Activated CD8-positive, alpha-beta T cell treated with anti-CD3 and anti-CD28 coated beads for 36 hours (primary cell): ENCODE measurements at regions not wholly inside any gene's neighbourhood (a gene's known extent, or its start where the extent isn't known, plus 50 kb on each side); places are given as distances from the start of the nearest gene placed in this dataset.

Experiments
- ATAC-seq: fragments of 200-7000 bp; cut with Tn5 transposase; one replicate; pipeline ENCODE4 v1.10.0; 2021; ENCODE audit warnings: mild to moderate bottlenecking, moderate library complexity
- CTCF ChIA-PET: fragments of 350-600 bp; sonication (Branson Sonifier 250); formaldehyde crosslinking; loops from one replicate; lab custom pipeline; 2021; ENCODE audit warnings: antibody characterized with exemption; lab: Charles Lee
- POLR2A ChIA-PET: fragments of 350-600 bp; sonication (Branson Sonifier 250); formaldehyde crosslinking; loops from one replicate; lab custom pipeline; 2021; ENCODE audit warnings: antibody characterized with exemption; lab: Charles Lee
- DNase-seq: peaks from one replicate; pipeline ENCODE4 v3.0.0-alpha.2; 2020
- H3K27ac Mint-ChIP-seq: one replicate; pipeline ENCODE4 v1.8.0; 2021; ENCODE audit warnings: mild to moderate bottlenecking, mixed read lengths
- H3K27me3 Mint-ChIP-seq: one replicate; pipeline ENCODE4 v1.8.0; 2021; ENCODE audit warnings: mixed read lengths
- H3K36me3 Mint-ChIP-seq: one replicate; pipeline ENCODE4 v1.8.0; 2021; ENCODE audit warnings: low read depth, mixed read lengths
- H3K4me1 Mint-ChIP-seq: one replicate; pipeline ENCODE4 v1.8.0; 2021; ENCODE audit warnings: low read depth, mixed read lengths
- H3K4me3 Mint-ChIP-seq: one replicate; pipeline ENCODE4 v1.8.0; 2021; ENCODE audit warnings: mild to moderate bottlenecking, moderate library complexity, mixed read lengths
- H3K9me3 Mint-ChIP-seq: one replicate; pipeline ENCODE4 v1.8.0; 2021; ENCODE audit warnings: mixed read lengths
- intact Hi-C: fragments of 100-400 bp; cut with micrococcal nuclease; formaldehyde crosslinking; loops from one replicate; pipeline ENCODE4 v1.10.0; 2022
- TF ChIP-seq, protein P1 (sequence below): fragments of 200-600 bp; IDR thresholded peaks from one replicate; pipeline ENCODE4 v1.8.0; 2022; ENCODE audit warnings: antibody characterized with exemption, mild to moderate bottlenecking

GRCh38 chr5:2892466-2893000 is 141.1 kb upstream of the IRX2 start:
- H3K27me3 Mint-ChIP-seq, result no peaks in the 10 kb centered on the region
- POLR2A ChIA-PET, result no interaction called here
- CTCF ChIA-PET, result no interaction called here
- H3K4me1 Mint-ChIP-seq, result no peaks in the 10 kb centered on the region
- H3K36me3 Mint-ChIP-seq, result no peaks in the 10 kb centered on the region
- intact Hi-C loops, result no loop called here
- peaks cover 4% of the 10 kb centered on the region for H3K9me3 Mint-ChIP-seq
- ATAC-seq, result no peak
- H3K27ac Mint-ChIP-seq, result no peak overlapping the region
- TF ChIP-seq, protein P1, sequence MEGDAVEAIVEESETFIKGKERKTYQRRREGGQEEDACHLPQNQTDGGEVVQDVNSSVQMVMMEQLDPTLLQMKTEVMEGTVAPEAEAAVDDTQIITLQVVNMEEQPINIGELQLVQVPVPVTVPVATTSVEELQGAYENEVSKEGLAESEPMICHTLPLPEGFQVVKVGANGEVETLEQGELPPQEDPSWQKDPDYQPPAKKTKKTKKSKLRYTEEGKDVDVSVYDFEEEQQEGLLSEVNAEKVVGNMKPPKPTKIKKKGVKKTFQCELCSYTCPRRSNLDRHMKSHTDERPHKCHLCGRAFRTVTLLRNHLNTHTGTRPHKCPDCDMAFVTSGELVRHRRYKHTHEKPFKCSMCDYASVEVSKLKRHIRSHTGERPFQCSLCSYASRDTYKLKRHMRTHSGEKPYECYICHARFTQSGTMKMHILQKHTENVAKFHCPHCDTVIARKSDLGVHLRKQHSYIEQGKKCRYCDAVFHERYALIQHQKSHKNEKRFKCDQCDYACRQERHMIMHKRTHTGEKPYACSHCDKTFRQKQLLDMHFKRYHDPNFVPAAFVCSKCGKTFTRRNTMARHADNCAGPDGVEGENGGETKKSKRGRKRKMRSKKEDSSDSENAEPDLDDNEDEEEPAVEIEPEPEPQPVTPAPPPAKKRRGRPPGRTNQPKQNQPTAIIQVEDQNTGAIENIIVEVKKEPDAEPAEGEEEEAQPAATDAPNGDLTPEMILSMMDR, result no peak
- DNase-seq, result no peak
- H3K4me3 Mint-ChIP-seq, result no peak overlapping the region

- POLR2A ChIA-PET, result interaction anchor here (0.6 kb wide), 1 partner anchor 48 kb away, joined by 3 read pairs; no protein-coding TSS in a partner anchor
- CTCF ChIA-PET, result no interaction called here
- intact Hi-C loops, result no loop called here
Observed at GRCh38 chr5:2891781-2892180, 140.3 kb upstream of the IRX2 start.

DNA sequence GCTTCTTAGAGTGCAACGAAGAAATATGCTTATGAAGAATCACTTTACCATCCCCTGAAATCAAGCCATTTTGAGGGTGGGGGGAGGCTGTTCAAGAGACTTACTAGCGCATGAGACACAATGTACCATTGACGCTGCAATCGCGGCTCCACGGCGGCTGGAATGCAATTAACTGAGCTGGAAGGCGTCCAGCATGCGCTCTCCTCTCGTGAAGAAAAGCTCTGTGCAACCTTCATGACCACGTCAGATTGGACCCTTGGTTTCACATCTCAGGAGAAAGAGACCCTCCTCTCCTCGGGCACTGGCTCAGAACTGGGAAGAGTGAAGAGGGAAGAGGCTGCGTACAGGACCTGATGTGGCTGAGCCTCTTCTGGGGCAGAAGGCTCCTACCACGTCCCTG is 138.5 kb upstream of the IRX2 start:
- no peak for ATAC-seq

More at GRCh38 chr5:2891781-2892180, 140.3 kb upstream of the IRX2 start:
- H3K4me1 Mint-ChIP-seq, result no peaks in the 10 kb centered on the region
- no peaks in the 10 kb centered on the region for H3K36me3 Mint-ChIP-seq
- H3K27ac Mint-ChIP-seq, result no peak overlapping the region
- DNase-seq (no peak), ATAC-seq (no peak)
- no peaks in the 10 kb centered on the region for H3K27me3 Mint-ChIP-seq
- H3K9me3 Mint-ChIP-seq, result peaks cover 4% of the 10 kb centered on the region
- TF ChIP-seq, protein P1, result no peak
- no peak overlapping the region for H3K4me3 Mint-ChIP-seq

DNA sequence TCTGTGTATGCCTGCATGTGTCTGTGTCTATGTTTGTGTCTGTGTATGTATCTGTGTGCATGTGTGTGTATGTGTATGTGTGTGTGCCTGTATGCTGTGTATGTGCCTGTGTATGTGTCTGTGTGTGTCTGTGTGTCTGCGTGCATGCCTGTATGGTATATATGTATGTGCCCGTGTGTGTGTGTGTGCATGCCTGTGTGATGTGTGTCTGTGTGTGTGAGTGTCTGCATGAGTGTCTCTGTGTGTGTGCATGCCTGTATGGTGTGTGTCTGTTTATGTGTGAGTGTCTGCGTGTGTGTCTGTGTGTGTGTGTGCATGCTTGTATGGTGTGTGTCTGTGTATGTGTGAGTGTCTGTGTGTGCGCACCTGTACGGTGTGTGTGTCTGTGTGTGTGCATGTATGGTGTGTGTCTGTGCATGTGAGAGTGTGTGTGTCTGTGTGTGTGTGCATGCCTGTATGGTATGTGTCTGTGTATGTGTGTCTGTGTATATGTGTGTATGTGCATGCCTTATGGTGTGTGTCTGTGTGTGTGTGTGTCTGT is 137.1 kb upstream of the IRX2 start:
- DNase-seq, result no peak
- Mint-ChIP-seq H3K27ac (no peak overlapping the region), H3K4me3 (no peak overlapping the region), H3K36me3 (no peaks in the 10 kb centered on the region), H3K27me3 (no peaks in the 10 kb centered on the region), H3K4me1 (no peaks in the 10 kb centered on the region), H3K9me3 (peaks cover 5% of the 10 kb centered on the region)
- ATAC-seq, result no peak
- POLR2A ChIA-PET, result no interaction called here
- TF ChIP-seq, protein P1, result no peak
- CTCF ChIA-PET, result no interaction called here
- intact Hi-C loops, result no loop called here

More for the DNA sequence above, 138.5 kb upstream of the IRX2 start:
- H3K27me3 Mint-ChIP-seq, result no peaks in the 10 kb centered on the region
- no peak overlapping the region for H3K4me3 Mint-ChIP-seq
- peaks cover 4% of the 10 kb centered on the region for H3K9me3 Mint-ChIP-seq
- intact Hi-C loops, result no loop called here
- no peak for DNase-seq
- ChIA-PET POLR2A (no interaction called here), CTCF (interaction anchor here (1.2 kb wide), 1 partner anchor 11 kb away, joined by 3 read pairs; no protein-coding TSS in a partner anchor)
- TF ChIP-seq, protein P1, result no peak
- H3K27ac Mint-ChIP-seq, result no peak overlapping the region
- H3K36me3 Mint-ChIP-seq, result no peaks in the 10 kb centered on the region
- H3K4me1 Mint-ChIP-seq, result no peaks in the 10 kb centered on the region

DNA sequence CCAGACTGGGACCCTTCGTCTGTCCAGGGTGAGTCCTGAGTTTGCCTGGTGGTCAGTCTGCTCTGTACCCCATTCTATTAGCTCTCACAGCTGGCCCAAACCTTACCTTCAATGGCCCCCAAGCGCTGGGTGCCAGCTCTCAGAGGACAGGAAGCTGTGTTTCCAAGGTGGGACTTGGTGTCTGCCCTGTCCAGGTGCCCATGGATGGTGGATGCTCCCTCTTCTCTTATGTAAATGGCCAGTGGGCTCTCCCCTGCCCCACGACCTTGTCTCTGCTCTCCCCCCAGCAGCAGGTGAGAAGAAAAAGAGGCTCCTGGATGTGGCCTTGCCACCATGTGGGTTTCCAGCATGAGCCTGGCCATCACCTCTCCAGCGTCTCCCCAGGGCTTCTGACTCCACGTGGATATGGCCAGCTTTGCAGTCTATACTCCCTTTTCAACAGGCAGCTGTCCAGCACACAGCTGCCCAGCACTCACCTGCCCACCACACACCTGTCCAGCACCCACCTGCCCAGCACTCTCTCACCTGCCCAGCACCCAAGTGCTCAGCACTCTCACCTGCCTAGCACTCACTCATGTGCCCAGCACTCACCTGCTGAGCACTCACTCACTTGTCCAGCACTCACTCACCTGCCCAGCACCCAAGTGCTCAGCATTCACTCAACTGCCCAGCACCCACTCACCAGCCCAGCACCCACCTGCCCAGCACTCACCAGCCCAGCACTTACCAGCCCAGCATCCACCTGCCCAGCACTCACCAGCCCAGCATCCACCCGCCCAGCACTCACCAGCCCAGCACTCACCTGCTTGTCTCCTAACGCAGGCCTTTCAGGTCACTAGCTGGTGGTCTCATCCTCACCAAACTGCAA is 136.2 kb upstream of the IRX2 start:
- Mint-ChIP-seq H3K9me3 (peaks cover 5% of the 10 kb centered on the region), H3K27me3 (no peaks in the 10 kb centered on the region), H3K27ac (no peak overlapping the region), H3K4me3 (no peak overlapping the region), H3K4me1 (no peaks in the 10 kb centered on the region), H3K36me3 (no peaks in the 10 kb centered on the region)
- ATAC-seq (no peak), DNase-seq (no peak)
- ChIA-PET POLR2A (no interaction called here), CTCF (no interaction called here)
- intact Hi-C loops, result no loop called here
- TF ChIP-seq, protein P1, result no peak
